GM19328 (cell line): ENCODE measurements at regions not wholly inside any gene's neighbourhood (a gene's known extent, or its start where the extent isn't known, plus 50 kb on each side); places are given as distances from the start of the nearest gene placed in this dataset.

ENCODE experiments used
- ATAC-seq: cut with Tn5 transposase; IDR thresholded peaks from one replicate; pipeline ENCODE4 v1.9.1; 2021; ENCODE audit warnings: mild to moderate bottlenecking, moderate library complexity; ENCODE audit not compliant: unreplicated experiment

DNA sequence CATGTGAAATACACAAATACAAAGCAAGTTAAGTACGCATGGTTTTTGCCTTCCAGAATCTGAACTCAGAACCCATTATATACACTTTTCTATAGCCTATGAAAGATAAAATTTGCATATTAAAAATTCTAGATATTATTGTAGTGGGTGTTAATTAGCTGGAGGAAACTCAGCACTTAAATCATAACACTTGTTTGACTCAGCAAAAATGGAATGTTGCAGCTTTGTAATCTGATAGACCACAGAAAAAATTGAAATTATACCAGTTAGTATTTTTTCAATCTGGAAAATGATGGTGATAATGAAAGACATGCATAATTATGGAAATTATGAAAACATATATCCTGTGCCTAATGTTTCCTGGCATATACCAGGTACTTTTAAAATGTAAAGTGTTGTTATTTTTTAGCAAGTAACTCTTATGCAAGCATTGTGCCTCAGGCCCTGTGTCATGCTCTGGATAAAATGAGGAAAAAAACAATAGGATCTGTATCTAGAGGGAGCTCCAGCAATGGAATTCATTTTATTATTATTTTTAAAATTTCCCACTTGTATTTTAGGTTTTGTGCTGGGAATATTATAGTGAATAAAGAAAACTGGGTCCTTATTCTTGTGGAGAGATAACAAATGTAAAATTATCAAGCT lies 490.4 kb upstream of the SEMA3A start:
- no peak for ATAC-seq

DNA sequence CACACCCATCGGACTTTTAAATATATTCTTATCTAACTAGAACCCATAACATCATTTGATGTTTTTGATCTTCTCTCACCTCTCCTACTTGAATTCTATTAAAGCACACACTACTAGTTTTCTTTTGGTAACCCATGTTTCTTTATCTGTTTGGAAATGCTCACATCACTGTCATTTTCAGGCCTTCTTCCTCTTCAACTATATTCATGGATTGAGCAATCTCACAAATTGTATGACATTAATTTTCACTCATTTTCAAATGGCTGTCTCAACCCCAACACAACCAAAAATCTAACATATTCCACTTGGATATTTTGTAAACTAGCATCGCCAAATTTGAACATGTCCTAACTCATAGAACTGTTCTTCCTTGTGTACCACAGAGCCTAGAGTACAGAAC lies 488.0 kb upstream of the SEMA3A start:
- ATAC-seq: no peak

DNA sequence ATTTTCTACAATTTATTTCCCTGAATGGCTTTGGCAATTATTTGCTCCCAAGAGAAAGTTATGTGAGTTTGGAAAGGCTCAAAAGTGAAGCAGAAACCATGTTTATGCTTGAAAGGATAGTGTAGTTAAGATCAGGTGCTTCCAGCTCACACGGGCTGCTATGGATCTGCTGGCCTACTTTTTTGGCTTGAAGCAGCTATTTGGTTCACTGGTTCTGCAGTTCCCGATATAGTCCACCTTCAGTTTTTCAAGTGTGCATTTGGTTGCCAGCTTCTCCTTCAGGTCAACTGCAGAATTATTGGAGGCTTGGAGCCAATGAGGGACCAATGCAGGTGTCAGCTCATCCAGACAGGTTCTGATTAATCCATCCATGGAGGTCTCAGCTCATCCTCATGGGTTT lies 484.3 kb upstream of the SEMA3A start:
- ATAC-seq: no peak

DNA sequence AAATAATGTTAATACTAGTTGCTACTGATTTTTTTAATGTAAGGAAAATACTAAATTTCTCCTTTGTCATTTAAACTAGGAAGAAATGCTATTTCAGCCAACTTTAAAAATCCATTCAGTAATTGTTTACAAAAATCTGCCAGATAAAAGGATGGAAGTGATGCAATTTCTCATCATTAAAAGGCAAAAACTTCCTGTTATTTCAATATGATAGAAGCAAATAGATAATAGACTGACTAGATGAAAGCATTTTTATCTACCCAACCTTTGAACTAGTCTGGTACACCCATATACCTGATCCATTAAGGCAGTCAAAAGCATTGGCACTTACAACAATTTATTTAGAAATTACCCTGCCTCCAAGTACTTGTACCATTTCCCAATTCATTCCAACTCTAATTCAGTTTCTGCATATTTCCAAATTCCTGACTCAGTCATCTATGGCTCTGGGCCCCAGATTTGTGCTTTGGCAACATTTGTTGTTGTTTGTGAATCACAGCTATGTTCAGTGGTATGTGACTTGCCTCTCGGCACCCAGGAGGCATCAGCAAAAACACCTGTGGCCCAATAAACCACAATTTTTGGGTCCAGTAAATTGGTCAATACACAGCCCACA lies 482.6 kb upstream of the SEMA3A start:
- no peak for ATAC-seq

DNA sequence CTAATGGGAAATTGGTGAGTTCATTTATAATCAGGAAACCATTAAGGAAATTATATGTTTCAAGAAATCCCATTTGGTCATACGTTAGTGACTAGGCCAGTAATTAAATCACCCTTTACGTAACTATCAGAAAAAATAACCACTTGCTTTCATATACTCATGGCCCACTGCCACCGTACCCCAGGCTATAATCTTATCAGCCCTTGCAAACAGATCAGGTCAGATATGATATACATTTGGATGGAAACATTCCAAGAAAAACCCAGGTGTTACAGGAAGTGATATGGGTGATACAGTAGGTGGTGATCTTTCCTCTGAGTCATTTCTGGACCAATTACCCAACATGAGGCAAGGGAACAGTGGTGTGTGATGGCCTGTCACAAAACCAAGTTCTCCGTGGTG lies 481.0 kb upstream of the SEMA3A start:
- ATAC-seq: no peak

DNA sequence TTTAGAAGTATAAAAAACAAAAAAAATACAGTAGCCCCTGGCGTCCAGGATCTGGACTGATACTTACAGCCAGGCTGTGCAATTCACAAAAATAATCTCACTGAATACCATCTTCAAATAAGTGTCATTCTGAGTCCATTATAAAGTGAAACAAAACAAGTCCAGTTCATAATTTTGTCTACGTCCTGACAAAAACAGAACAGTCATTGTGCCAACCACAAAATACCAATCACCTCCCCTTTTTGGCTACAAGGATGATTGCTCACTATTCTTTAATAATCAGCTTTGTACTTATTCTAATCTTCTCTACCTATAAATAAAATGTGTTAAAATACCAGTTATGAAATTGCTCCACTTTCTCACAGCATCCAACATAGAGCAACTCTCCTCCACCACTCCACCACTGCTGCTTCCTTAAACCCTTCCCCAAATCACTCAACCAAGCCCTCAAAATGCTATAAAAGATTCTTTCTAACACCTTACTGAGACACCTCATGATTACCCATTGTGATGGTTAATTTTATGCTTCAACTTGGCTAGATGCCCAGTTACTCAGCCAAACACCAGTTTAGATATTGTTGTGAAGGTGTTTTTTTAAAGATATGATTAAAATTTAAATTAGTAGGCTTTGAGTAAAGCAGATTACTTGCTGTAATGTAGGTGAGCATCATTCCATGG lies 479.8 kb upstream of the SEMA3A start:
- ATAC-seq: no peak

DNA sequence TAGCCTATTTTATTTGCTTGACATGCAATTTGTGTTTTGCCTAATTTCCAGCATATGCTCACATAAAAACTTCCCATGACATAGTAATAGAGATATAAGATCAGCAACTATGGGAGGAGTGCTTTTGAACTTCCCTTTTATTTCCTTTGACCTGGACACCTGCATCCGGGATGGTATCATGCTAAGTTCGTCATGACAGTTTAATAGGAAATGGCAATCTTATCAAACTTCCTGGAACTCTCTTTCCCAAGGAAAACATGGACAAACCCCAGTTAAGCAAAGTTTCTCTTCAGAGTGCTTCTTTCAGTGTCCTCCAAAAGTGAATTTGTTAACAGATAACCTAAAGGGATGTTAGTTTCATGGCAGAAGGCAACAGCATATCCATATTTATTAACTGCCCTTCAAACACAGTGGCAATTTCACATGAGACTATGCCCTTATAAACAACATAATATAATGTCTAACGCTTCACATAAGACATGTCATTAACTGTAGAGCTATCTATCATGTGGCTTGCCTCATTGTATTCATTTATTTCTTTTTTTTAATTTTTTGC lies 474.7 kb upstream of the SEMA3A start:
- ATAC-seq: no peak

DNA sequence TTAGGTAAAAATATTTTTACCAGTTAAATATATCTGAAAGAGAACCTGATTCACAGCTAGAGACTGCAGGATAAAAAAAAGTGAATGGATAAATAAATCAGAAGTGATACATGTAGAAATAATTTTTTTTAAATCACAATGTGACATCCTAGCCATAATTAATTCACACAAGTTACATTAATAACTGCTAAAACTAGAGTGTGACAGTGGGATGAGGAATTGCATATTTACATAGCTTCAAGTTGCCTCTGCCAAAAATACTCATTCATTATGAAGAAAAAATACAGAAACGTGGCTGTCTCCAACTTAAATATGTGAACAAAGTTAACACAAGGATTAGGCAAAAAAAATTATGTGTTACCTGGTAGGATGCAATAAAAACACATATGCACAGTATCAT lies 473.5 kb upstream of the SEMA3A start:
- no peak for ATAC-seq

DNA sequence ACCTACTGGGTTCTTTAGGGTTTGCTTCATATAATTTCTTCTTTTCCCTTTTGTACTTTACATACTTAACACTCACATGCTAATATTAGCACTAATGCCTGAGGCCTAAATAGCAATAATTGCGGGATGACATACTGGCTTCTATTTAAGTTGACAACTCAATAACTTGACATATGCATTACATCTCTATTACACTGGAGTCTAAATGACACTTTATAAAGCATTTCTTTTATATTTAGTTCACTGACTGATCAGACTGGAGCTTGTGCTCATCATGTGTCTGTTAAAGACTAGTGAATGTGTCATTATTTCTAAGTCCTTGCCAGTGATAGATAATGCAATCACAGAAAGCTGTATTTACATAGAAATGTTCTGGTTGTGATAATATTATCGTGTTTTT lies 472.1 kb upstream of the SEMA3A start:
- no peak for ATAC-seq

DNA sequence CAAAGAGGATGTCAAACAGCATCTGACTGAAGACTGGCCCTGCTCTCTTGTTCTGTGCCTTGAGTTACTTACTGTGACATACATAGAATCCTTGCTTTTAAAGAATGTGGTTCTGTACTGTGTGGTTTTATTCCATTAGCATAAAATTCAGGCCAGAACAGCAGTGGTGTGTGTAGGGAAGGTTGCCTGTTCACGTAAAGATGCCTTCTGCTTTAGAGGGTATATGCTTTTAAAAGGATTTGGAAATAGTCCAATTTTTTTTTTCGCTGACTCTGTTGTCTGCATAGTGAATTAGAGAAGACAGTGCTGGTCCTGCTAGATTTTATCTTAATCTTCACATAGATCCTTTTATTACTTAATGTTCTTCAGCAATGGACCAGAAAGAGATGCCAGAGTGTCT lies 470.8 kb upstream of the SEMA3A start:
- no peak for ATAC-seq

DNA sequence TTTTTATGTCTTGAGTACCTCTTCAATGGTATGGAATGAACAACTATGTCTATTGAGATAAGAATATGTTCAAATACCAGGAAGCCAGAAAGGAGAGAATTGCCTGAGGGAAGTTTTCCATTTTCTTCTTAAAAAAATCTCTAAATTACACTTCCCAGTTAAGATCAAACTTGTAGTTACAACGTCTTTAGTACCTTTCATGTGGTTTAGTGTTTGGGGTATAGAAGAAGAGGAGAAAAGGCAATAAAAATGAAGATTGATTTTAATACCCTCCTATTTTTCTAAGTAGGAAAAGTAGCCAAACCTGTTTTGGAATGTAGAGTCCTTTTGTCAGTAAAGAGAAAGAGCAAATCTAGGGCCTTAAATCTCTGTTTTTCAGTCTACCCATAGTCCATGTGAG lies 470.0 kb upstream of the SEMA3A start:
- no peak for ATAC-seq

DNA sequence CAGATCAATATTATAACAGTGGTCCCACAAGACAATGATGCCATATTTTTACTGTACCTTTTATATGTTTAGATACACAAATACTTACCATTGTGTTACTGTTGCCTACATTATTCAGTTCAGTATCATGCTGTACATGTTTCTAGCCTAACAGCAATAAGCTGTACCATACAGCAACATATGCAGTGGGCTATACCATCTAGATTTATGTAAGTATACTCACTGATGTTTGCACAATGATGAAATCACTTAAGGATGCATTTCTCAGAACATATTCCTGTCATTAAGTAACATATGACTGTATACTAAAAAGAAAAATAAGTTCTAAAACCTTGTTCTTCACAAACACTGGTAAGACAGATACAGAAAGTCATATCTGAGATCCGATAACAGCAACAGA lies 468.6 kb upstream of the SEMA3A start:
- no peak for ATAC-seq

DNA sequence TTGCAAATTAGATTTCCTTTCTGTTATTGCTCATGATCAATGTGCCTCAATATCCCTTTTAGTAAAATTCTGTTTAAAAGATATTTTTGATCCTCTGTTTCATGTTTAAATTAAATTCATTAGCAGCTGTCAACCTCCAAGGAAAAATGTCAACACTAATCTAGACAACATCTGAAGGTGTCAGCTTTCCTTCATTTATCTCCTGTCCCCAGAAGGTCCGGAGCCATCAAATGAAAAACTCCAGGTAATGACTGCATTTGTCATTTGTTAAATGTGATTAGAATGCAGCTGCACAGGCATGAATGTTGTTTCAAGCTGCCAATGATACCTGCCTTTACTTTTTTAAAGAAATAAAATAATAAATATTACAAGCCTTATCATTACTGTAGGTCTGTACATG lies 463.7 kb upstream of the SEMA3A start:
- no peak for ATAC-seq

DNA sequence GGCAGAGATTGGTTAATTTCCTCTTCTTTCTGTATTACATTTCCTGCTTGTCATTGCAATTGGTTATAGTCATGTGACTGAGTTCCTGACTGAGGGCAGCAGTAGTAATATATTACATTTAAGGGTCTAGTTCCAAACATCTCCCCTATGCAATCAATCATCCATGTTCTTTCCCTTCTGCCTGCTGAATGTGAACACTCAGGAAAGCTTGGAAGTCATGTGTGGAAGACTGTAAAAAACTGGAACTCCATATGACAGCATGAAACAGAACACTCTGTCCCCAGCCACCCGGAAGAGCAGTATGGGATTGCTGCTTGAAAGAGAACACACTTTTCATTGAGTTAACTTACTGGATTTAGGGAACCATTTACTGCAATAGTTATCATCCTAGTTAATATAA lies 459.7 kb upstream of the SEMA3A start:
- ATAC-seq: no peak

DNA sequence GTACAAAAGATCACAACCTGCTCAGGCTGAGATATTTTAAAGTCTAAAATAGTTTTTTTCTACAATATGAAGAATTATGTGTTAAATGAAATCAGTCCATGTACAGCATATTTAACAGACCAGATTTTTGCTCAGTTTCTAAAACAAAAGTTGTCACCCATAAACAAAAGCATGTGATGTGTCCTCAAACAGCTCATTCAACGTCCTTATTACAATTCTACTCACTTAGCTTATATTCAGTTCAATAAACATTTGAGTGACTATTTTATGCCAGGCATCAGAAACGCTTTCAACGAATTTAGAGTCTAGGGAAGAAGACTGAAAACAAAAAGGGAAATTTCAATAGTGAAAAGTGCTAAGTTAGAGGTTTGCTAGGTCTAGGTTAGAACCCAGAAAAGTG lies 457.3 kb upstream of the SEMA3A start:
- ATAC-seq: no peak

DNA sequence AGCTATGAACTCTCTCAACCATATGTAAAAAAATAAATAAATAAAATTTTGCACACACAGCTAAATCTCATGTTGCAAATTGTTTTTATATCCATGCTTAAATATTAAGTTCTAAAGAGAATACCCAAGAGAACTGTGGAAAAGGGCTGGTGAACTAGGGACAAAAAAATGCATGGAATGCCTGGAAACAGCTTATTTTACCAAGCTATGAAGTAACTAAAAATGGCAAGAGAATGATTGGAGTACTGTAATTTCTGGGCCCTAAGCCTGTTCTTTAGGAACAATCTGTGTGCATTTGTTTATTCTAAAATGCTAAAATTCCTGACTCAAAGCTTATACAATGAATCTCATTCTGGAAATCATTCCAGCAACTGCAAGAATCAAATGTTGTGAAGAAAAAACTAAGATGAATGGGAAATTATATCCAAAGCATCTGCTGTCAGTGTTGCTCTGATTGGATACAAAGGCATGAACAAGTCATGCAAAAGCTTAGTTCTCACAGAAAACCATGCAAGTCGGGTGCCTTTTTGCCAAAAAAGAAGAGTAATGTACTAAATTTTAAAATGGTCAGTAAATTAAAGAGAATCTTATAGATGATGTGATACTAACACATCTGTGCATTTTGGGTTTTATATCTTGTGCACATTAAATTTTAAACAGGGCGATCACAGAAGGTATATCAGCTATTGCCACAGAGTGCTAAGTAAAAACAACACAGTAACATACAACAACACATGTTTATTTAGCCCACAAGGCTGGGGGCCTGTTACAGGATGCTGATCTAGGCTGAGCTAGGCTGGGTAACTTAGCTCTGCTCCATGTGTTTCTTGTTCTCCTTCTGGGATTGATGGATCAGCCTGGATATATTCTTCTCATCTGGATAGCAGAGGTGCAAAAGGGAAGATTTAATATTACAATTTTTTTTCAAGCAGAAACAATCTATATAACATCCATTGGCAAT lies 453.5 kb upstream of the SEMA3A start:
- no peak for ATAC-seq

DNA sequence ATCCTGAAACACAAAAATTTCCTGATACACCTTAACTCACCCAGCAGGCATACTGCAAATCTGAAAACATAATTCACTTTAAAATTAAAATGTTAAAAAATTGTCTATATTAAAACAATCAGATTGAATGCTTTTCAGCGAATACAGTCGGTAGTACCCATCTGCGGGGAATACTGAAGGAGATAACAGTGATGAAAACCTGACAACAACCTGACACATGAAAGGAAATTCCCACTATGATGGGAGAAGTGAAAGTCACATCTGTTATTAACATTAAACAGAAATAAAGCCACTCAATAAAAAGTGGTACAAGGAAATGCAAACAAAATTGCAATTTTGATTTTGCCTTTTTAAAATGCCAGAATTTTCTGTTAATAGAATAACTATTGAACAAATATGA lies 448.0 kb upstream of the SEMA3A start:
- no peak for ATAC-seq

DNA sequence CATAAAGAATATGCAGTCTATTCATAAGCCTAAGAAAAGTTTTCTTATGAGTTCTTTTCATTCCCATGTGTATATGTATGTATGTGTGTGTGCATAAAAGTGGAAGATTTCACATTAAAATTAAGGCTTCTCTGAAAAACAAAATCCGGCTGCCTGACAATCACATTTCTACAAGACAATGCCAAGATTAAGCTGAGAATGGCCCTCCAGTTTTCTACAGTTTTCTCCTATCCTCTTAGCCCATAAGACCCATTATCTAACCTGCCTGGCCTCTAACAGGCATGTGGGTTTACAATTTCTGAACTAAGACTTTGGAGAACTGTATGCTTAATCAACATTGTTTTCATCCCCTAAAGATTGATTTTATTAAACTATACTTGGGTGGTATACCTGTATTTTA lies 446.0 kb upstream of the SEMA3A start:
- ATAC-seq: no peak

DNA sequence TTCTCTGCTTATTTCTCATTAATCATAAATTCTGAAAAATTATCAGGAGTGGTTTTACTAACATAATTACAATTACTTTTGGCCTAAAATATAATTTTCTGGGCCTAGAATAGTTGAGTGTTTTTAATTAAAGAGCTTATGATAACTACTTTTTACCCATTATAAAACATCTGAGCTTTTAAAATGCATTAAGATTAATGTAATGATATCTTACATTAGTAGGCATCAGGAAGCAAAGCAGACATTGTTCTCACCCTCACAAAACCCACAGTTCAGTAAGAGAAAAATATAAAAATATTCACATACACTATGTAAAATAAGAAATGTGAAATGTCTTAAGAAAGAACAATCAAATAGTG lies 443.7 kb upstream of the SEMA3A start:
- ATAC-seq: no peak

DNA sequence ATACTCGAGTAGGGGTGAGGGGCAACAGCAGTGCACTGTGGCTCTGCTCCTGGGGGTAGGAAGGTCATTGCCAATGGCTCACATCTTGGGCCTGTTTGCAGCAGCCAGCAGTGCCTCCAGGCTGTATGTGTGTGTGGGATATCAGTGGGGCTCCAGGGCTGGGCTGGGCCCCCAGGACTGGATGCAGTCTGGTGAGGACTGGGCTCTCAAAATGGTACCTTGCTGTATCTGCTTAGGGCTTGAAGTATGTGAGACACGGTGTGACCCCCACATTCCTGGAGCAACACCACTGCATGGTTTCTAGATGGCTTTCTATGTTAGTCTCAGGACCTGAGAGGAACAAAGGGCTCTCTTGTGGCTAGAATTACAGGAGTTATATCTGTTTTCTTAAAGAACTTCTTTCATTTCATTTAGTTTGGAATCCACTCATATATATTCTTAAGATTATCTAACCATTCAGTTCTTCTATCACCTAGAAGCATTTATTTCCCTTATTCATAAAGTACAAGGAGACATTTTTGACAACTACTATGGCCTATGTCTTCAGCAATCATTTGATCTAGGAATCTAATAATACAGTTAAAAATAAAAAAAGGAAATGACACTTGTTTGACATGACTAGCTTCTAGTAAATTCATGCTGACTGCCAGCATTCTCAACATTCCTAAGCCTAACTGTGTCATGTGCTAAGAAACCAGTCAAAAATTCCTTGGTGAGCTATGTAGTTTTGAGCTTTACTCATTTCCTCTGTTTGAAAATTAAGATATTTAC lies 443.2 kb upstream of the SEMA3A start:
- ATAC-seq: no peak

DNA sequence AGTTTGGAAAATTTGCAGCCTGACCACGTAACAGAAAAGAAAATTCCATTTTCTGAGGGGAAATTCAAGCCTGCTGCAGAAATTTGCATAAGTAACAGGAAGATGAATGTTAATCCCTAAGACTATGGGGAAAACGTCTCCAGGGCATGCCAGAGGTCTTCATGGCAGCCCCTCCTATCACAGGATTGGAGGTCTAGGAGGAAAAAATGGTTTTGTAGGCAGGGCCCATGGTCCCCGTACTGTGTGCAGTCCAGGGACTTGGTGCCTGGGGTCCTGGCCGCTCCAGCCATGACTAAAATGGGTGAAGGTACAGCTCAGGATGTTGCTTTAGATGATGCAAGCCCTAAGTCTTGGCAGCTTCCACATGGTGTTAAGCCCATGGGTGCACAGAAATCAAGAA lies 437.3 kb upstream of the SEMA3A start:
- no peak for ATAC-seq
